ENCODE measurements at regions not wholly inside any gene's neighbourhood (a gene's known extent, or its start where the extent isn't known, plus 50 kb on each side); places are given as distances from the start of the nearest gene placed in this dataset.

DNA sequence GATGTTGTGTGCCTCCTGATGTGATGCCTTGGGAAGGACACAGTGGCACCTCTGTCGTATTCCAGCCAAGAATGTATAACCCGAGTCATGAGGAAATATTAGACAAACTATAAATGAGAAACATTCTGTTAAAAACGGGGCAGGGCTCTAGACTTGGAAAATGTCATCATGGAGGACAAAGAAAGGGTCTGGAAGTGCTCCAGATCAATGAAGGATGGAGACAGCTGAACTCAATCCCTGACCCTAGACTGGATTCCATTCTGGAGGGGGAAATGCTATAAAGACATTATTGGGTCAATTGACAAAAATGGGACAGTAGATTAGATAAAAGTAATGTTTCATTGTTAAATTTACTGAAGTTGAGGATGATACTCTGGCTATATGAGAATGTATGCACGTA is 92.1 kb downstream of the SLC4A3 start:
- TF ChIP-seq POLR2A (IDR thresholded peaks at IDR 0.05) (no peak), POLR2AphosphoS5 (IDR thresholded peaks at IDR 0.05) (no peak)
- TF ChIP-seq, protein P1, sequence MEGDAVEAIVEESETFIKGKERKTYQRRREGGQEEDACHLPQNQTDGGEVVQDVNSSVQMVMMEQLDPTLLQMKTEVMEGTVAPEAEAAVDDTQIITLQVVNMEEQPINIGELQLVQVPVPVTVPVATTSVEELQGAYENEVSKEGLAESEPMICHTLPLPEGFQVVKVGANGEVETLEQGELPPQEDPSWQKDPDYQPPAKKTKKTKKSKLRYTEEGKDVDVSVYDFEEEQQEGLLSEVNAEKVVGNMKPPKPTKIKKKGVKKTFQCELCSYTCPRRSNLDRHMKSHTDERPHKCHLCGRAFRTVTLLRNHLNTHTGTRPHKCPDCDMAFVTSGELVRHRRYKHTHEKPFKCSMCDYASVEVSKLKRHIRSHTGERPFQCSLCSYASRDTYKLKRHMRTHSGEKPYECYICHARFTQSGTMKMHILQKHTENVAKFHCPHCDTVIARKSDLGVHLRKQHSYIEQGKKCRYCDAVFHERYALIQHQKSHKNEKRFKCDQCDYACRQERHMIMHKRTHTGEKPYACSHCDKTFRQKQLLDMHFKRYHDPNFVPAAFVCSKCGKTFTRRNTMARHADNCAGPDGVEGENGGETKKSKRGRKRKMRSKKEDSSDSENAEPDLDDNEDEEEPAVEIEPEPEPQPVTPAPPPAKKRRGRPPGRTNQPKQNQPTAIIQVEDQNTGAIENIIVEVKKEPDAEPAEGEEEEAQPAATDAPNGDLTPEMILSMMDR (IDR thresholded peaks at IDR 0.05): no peak
- no peak overlapping the region for H3K27ac ChIP-seq
- no peaks in the 10 kb centered on the region for H3K36me3 ChIP-seq
- no peaks in the 10 kb centered on the region for H3K9me3 ChIP-seq
- H3K4me3 ChIP-seq: no peak overlapping the region
- no peaks in the 10 kb centered on the region for H3K27me3 ChIP-seq
- intact Hi-C loops (cut with DNase I; ENCODE audit: low total_unique reads): no loop called here
- H3K4me1 ChIP-seq: no peaks in the 10 kb centered on the region
- DNase-seq (ENCODE audit: low spot score in 2 of 2): no peak

- H3K27ac ChIP-seq: no peak overlapping the region
- intact Hi-C loops (cut with DNase I; ENCODE audit: low total_unique reads): no loop called here
- TF ChIP-seq POLR2A (IDR thresholded peaks at IDR 0.05) (no peak), POLR2AphosphoS5 (IDR thresholded peaks at IDR 0.05) (no peak)
- TF ChIP-seq, protein P1 (IDR thresholded peaks at IDR 0.05): no peak
- H3K4me1 ChIP-seq: no peaks in the 10 kb centered on the region
- no peaks in the 10 kb centered on the region for H3K9me3 ChIP-seq
- H3K4me3 ChIP-seq: no peak overlapping the region
- no peaks in the 10 kb centered on the region for H3K36me3 ChIP-seq
- no peaks in the 10 kb centered on the region for H3K27me3 ChIP-seq
- no peak for DNase-seq (ENCODE audit: low spot score in 2 of 2)
Measured at GRCh38 chr2:219720956-219721355, 93.5 kb downstream of the SLC4A3 start.

- Histone ChIP-seq H3K4me1 (no peaks in the 10 kb centered on the region), H3K9me3 (no peaks in the 10 kb centered on the region), H3K27ac (no peak overlapping the region), H3K27me3 (no peaks in the 10 kb centered on the region), H3K4me3 (no peak overlapping the region), H3K36me3 (no peaks in the 10 kb centered on the region)
- intact Hi-C loops (cut with DNase I; ENCODE audit: low total_unique reads): no loop called here
- DNase-seq (ENCODE audit: low spot score in 2 of 2): no peak
- no peak for TF ChIP-seq POLR2A (IDR thresholded peaks at IDR 0.05)
Measured at GRCh38 chr2:219722276-219722879, 94.9 kb downstream of the SLC4A3 start.

DNA sequence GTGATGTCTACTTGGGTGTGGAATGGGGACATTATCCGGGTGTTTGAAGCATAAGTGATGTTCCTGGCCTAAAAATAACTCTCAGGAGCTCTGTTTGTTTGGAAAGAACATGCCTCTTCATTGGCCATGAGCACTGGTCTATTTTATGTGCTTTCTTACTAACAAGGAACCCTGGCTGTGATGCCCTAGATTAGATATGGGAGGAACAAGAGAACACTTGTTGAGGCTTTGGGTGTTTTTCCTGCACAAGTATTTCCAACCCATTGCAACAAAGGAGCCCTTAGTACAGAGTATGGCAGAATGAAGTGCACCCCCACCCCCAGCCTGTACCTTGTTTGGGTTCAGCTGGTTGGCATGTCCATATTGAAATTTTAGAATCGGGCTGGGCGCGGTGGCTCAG is 95.9 kb downstream of the SLC4A3 start:
- no peaks in the 10 kb centered on the region for H3K36me3 ChIP-seq
- no peak for DNase-seq (ENCODE audit: low spot score in 2 of 2)
- no peak for TF ChIP-seq POLR2A (IDR thresholded peaks at IDR 0.05)
- no peak for TF ChIP-seq POLR2AphosphoS5 (IDR thresholded peaks at IDR 0.05)
- TF ChIP-seq, protein P1 (IDR thresholded peaks at IDR 0.05): no peak

DNA sequence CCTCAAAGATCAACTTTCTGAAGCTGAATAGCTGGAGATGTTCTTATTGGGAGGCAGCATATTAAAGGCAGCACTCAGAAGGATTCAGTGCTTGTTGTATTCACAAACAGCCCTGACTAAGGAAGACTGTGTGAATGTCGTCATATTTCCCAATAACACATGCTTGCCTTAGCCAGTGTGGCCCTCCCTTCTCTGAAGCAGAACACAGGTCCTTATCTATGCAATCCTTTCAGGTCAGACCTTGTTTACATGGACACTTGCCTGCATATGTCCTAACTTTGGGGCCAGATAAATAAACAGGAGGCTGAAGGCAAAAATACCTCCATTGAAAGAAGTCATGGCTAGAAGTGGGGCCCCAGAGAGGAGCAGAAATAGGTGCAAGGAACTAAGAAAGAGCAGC is 97.2 kb downstream of the SLC4A3 start:
- Histone ChIP-seq H3K9me3 (no peaks in the 10 kb centered on the region), H3K27ac (no peak overlapping the region), H3K27me3 (no peaks in the 10 kb centered on the region), H3K4me1 (no peaks in the 10 kb centered on the region), H3K36me3 (no peaks in the 10 kb centered on the region), H3K4me3 (no peak overlapping the region)
- intact Hi-C loops (cut with DNase I; ENCODE audit: low total_unique reads): no loop called here
- no peak for TF ChIP-seq POLR2AphosphoS5 (IDR thresholded peaks at IDR 0.05)
- TF ChIP-seq, protein P1 (IDR thresholded peaks at IDR 0.05): no peak
- TF ChIP-seq POLR2A (IDR thresholded peaks at IDR 0.05): no peak
- no peak for DNase-seq (ENCODE audit: low spot score in 2 of 2)

More for the DNA sequence above, 95.9 kb downstream of the SLC4A3 start:
- Histone ChIP-seq H3K9me3 (no peaks in the 10 kb centered on the region), H3K4me3 (no peak overlapping the region), H3K27ac (no peak overlapping the region), H3K4me1 (no peaks in the 10 kb centered on the region), H3K27me3 (no peaks in the 10 kb centered on the region)
- intact Hi-C loops (cut with DNase I; ENCODE audit: low total_unique reads): no loop called here

- Histone ChIP-seq H3K4me1 (no peaks in the 10 kb centered on the region), H3K4me3 (no peak overlapping the region), H3K9me3 (no peaks in the 10 kb centered on the region), H3K36me3 (no peaks in the 10 kb centered on the region), H3K27ac (no peak overlapping the region), H3K27me3 (no peaks in the 10 kb centered on the region)
- TF ChIP-seq, protein P1 (IDR thresholded peaks at IDR 0.05): no peak
- TF ChIP-seq POLR2AphosphoS5 (IDR thresholded peaks at IDR 0.05) (no peak), POLR2A (IDR thresholded peaks at IDR 0.05) (no peak)
- DNase-seq (ENCODE audit: low spot score in 2 of 2): no peak
- intact Hi-C loops (cut with DNase I; ENCODE audit: low total_unique reads): no loop called here
Measured at GRCh38 chr2:219726916-219727315, 99.5 kb downstream of the SLC4A3 start.

All from breast epithelium (tissue), 4 donors.